GM12892 (cell line): ENCODE measurements at regions not wholly inside any gene's neighbourhood (a gene's known extent, or its start where the extent isn't known, plus 50 kb on each side); places are given as distances from the start of the nearest gene placed in this dataset.

Experiments
- POLR2A ChIP-seq: IDR thresholded peaks from 2 replicates; pipeline ENCODE4 v1.6.1; 2011; ENCODE audit warnings: low read depth, low read length, control low read depth
- POLR2AphosphoS5 ChIP-seq: IDR thresholded peaks from 2 replicates; pipeline ENCODE4 v1.6.1; 2011; ENCODE audit warnings: low read depth, low read length, control low read depth
- TAF1 ChIP-seq: IDR thresholded peaks from 2 replicates; pipeline ENCODE4 v1.6.1; 2011; ENCODE audit warnings: low read depth, mild to moderate bottlenecking, control low read depth, low read length, borderline replicate concordance

- TF ChIP-seq POLR2A (no peak), POLR2AphosphoS5 (no peak), TAF1 (no peak)
These were observed 51.0 kb downstream of the FAT4 start for GRCh38 chr4:125365731-125366130.
